Fibroblast of the conjunctiva (primary cell): ENCODE measurements at regions not wholly inside any gene's neighbourhood (a gene's known extent, or its start where the extent isn't known, plus 50 kb on each side); places are given as distances from the start of the nearest gene placed in this dataset.

Experiments used
- DNase-seq: peaks from one replicate; pipeline ENCODE4 v3.0.0-alpha.2; 2010; ENCODE audit warnings: low read depth

DNA sequence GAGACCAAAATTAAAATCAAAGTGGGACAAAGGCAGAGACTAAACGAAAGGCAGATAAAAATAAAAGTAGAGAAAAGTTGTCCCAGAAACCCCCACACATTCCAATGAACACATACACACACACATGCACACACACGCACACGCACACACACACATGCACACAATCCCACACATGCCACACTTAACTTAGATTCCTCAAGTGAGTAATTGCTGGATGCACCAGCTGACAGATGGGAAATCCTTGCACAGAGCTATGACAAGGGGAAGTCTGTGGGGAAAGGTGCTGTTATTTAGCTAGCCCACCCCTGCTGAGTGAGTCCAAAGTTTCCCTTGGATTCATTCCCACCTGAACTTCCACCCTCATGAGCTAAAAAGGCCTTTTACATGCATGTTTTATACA is 233.9 kb downstream of the RAB28 start:
- no peak for DNase-seq

DNA sequence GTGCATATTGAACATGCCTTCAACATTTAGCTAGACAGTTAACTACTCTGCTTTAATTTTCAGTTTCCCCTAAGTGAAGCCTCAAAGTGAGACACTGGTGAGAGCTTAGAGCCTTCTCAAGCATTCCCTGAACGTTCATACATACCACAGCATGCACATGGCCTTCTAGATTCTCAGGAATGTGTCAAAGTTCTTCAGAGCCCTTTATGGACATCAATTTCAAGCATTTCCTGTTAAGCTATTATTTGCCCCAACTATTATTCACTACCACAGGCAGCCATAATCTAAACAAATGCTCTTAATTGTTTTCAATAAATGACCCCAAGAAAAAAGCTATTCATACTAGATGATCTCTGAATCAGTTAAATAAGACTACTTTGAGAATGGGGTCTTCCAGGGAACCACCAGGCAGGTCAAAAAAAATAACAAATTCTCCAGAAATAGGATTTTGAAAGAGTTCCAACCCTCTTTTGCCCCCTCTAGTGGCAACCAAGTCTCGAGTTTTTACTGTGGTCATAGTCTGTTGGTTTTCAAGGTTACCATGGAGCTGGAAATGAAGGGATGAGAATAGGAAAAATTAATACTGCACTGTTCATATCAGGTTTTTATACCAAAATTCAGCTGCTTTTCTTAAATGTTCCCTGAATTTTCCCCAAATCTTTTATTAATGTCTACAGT is 235.4 kb downstream of the RAB28 start:
- DNase-seq: no peak

DNA sequence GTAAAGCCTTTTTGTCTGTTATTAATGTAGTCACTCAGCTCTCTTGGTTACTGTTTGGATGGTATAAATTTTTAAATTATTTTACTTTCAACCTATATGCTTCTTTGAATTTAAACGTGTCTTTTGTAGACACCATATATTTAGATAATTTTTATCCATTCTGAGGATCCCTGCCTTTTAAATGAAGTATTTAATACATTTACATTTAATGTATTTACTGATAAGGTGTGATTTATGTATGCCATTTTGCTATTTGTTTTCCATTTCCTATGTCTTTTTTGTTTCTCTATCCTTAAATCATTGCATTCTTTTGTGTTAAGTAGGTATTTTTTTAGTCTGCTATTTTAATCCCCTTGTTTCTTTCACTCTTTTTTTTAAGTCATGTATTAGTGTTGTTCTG is 238.0 kb downstream of the RAB28 start:
- no peak for DNase-seq

DNA sequence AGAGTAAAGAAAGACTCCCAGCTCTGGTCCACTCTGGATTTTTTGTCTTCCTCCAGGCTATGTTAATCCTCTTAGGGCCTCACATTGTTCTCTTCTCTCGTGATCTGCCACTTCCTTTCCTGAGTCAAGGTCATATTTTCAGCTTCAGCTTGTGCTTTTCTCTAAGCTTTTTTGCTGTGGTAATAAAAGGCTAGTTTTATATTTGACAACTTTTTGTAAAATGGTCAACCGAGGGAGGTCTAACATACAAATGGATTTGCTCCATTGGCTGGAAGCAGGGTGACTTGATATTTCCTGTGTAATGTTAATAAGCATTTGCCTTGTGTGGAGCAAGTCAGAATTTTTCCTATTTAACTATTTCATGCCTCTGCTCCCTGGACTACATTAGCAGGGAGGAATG is 239.7 kb downstream of the RAB28 start:
- no peak for DNase-seq

DNA sequence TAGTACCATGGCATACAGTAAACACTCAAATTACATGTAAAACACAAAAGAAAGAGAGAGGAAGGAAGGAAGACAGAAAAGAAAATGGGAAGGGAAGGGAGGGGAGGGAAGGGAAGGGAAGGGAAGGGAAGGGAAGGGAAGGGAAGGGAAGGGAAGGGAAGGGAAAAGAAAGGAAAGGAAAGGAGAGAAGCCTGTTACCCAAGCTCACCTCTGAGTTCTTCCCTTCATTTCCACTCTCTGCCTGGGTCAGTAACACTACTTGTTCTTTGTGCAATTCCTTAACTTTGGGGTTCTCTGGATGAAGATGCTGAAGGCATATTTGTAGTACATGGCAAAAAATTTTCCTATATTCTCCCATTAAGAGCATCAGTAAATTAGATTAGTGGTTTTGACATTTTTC is 241.0 kb downstream of the RAB28 start:
- no peak for DNase-seq

DNA sequence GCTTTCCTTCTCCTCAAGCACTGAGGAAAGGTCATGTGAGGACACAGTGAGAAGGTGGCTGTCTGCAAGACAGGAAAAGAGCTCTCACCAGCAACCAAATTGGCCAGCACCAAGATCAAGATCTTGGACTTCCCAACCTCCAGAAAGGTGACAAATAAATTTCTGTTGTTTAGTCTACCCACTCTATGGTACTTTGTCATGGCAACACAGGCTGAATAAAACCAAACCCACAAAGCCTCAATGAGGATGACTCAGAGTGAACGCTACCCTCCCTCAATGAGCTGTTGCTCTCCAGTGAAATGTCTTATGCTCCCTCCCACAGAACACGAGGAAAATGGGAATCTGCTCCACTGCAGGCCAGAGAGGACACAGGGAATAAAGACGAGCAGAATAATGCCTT is 244.1 kb downstream of the RAB28 start:
- no peak for DNase-seq

DNA sequence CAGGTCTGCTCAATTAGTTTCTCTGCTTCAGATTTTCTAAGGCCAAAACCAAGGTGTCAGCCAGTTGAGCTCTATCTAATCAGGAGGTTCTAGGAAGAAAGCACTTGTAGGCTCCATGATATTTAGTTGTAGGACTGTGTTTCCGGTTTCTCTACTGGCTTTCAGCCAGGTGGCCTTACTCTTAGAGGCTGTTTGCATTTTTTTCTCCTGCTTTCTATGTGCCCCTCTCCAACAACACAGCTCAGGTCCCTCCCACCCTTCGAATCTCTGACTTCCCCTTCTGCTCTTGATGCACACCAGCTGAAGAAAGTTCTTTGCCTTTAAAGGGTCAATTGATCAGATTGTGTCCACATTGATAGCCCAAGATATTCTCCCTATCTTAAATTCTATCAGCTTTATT is 245.2 kb downstream of the RAB28 start:
- no peak for DNase-seq

DNA sequence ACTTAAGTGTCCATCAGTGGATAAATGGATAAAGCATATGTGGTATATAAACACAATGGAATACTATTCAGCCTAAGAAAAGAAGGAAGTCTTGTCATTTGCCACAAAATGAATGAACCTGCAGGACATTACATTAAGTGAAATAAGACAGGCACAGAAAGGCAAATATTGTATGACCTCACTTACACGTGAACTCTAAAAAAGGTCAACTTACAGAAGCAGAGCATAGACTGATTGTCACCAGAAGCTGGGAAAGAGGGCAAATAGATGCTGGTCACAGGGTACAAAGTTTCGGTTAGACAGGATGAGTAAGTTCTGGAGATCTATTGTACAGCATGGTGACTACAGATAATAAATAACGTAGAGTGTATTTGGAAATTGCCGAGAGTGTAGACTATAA is 247.7 kb downstream of the RAB28 start:
- no peak for DNase-seq

DNA sequence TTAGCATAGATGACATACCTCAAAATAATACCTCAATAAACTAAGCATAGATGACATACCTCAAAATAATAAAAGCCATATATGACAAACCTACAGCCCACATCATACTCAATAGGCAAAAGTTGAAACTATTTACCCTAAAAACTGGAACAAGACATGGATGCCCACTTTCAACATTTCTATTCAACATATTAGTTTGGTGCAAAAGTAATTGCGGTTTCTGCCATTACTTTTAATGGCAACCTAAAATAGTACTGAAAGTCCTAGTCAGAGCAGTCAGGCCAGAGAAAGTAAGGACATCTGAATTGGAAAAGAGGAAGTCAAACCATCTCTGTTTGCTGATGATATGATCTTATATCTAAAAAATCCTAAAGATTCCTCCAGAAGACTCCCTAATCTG is 250.4 kb downstream of the RAB28 start:
- no peak for DNase-seq

DNA sequence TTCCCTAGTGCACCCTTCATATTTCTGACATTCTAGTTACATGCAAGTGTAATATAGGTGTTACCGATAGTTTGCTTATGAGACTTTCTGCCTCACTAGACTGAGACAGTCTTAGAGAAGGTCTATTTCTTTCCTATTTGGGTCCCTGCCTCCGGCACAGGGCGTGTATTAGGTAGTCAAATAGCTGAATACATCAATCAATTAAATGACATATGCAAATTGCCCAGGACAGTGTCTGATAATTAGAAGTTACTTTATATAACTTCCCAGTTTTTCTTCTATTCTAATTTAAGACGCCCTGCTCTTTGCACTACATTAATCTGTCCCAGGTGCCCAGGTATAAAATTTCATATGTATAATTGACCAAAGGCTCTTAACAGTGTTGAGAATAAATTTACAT is 264.2 kb downstream of the RAB28 start:
- DNase-seq: no peak

DNA sequence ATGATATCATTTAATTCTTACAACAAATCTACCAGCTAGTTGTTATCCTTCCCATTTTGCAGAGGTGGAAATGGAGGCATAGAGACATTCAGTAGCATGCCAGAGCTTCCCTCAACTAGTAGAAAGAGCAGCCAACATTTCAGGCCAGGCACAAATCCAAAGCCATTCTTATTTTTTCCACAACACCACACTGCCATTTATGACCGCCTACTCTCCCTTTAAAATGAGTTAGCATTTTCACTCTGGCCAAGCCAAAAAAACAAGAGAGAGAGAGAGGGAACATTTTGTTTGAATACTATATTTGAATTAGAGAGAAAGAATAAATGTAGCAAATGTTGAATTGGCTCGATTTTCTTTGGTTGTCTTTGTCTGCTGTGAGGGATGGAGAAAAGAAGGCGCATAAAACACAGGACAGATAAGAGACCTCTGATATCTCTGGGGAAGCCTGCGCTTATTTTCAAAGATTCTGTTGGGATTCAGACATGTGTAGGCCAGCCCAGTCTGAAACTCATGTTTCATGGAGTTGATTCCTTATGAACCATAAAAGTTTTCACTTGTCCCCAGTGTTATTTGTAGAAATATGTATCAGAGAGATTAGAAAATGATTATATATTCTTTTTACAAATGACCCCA is 265.7 kb downstream of the RAB28 start:
- no peak for DNase-seq

DNA sequence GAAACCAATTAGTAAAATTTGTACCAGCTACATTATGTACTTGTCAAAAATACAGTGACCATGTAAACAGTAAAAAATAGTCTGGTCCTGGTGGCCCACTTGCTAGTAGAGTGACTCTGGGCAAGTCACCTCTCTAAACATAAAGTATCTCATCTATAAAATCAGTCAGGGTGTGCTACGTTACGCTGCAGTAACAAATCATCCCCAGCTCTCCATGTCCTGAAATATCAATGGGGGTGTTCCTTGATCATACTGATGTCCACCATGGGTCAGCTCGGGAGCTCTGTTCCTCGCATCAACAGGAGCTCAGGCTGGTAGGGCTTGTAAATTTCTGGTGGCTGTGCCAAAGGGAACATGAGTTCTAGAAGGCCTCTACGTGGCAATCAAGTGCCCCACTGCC is 268.6 kb downstream of the RAB28 start:
- DNase-seq: no peak

DNA sequence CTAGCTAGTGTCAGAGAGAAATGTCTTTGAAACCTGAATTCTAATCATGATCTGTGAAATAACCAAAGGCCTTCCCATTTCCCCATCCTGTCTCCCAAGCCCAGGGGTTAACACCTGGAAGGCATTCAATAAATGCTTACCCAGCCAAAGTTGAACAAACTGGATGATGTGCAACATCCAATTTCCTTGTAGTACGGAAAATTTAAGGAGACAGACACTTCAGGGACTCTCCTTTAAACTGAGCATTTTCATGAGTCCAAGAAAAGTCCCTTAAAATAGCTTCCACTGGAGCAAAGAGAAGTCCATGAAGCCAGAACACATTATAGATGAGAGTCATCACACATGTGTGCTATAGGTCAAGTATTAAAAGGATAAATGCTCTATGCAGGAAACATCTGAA is 271.2 kb downstream of the RAB28 start:
- no peak for DNase-seq

DNA sequence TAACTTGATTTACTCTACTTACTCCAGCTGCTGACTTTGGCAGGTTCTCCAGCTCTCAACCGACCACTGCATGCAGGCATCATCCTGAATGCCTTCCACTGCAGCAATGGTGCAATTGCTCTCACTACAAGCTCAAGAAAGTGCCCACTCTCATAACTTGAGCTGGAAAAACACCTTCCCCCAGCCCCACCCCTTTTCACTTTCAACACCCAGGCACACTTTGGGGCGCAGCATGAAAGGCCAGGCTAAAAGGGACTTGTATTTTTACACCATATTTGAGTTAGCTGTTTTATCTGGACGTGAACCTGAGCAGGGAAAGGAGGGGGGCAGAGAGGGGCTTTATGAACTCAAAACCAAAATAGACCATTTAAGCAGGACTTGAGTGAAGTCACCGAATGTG is 274.5 kb downstream of the RAB28 start:
- no peak for DNase-seq

DNA sequence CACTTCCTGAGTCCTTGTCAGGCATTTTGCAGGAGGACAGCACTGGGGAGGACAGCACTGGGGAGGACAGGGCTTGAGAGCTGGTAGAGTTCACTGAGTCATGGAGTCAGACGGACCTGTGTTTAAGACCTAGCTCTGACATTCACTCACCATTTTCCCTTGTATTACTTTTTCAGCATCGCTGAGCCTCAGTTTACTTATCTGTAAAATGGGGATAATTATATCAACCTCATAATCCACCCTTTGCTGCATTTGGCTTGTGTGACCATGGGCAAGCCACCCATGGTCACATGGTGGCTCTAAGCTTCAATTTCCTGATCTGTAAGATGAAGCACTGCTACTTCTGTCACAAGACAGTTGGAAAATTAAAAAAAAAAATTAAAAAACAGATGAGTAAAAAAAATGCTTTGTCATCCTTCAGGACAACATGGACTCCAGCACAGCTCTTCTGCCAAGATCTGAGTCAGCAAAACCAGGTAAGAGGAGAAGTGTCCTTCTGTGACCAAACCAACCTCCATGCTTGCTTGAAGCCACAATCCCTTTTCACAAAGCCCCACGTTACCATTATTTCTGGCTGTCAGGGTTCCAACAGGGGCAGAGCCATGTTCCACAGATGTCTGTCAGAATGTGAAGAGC is 275.5 kb downstream of the RAB28 start:
- no peak for DNase-seq

DNA sequence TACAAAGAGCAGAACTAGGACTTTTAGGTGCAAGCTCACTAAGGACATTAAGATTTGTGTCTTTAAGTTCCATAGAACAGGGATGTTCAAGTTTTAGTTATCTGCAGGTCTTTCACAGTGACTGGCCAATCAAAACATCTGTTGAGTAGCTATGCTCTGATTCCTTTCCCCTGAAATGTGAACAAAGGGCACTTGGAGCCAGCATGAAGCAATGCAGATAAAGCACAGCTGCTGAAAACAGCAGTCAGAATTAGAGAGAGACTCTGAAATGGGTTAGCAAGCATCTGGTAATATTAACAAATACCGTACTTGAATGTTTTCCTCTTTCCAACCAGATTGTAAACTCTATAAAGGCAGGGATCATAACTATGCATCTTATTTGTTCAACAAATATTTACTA is 276.9 kb downstream of the RAB28 start:
- DNase-seq: no peak

DNA sequence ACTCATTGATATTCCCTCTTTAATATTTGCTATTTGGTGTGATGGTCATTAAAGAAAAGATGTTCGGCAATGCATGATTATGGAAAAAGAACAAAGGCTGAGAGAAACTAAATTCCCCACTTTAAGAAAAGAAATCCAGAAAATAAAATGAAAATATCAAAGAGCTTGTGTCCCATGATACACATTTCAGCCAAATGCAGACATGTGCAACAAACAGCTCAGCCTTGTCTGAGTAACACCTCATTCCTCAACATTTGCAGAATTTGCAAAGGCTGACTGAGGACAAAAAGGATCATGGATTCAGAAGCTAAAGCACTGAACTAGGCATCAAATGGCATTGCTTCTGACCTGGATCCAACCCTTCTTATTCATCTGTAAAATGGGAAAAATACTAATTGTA is 281.0 kb downstream of the RAB28 start:
- DNase-seq: no peak

DNA sequence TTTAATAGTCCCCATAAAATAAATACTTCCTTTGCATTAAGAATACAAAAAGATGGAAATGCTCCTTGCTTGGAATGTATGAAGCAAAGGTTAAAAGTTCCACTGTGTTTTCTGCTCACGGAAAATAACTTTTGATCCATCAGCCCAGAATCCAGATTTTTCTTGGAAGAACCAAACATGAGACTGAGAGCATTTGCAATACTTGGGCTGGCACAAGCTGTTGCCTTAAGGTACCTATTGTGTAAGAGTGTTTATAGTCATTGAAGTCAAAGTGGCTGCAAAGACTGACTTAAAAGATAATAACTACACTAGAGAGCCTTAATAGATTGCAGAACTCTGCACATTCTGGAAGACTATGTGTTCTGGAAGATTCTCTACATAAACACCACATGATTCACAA is 281.4 kb downstream of the RAB28 start:
- no peak for DNase-seq

DNA sequence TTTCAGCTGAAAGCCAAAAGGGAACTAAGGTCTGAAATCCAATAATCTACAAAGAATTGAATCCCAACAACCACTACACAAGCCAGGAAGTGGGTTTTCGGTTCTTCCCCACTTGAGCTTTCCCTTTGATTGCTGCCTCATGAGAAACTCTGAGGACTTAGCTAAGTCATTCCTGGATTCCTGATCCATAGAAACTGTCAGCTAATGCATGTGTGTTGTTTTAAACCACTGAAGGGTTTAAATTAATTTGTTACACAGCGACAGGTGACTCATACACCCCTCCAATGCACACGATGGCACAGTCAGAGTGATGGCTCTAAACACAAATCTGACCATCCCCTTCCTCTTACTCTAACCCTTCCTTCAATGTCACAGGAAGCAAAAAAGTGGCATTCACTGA is 282.9 kb downstream of the RAB28 start:
- DNase-seq: no peak

DNA sequence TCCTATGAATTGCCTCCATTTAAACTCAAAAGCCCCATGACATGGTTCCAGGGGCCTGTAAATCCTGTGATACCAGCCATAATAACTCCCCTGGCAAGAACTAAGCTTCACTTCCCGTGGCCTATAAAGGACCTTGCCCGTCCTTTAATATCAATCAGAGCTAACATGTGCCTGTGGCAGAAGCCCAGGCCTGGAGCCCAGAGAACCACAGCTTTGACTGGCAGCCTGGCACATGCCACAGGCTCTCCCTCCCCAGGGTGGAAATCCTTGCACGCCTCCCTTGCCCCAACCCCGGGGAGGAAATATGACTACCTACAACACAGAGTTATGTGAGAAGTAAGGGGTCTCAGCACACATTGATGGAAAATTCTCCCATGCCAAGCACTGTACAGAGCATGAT is 287.4 kb downstream of the RAB28 start:
- no peak for DNase-seq

DNA sequence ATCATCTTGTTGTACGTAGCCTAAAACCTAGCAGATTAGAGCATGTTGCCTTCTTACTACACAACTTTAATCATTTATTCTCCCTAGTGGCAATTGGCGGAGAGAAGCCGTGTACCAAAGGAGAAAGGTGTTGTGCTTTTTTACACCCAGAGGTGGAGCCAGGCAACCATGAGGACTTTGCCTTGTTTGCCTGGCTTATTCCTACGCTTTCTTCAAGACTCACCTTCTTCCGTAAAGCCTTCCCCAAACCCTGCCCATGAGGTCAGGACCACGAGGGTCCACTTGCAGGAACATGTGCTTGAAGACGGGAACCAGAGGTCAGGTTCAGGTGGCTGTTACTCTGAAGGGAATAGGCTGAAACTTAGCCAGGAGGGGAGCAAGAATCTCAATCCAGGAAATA is 290.5 kb downstream of the RAB28 start:
- DNase-seq: no peak

DNA sequence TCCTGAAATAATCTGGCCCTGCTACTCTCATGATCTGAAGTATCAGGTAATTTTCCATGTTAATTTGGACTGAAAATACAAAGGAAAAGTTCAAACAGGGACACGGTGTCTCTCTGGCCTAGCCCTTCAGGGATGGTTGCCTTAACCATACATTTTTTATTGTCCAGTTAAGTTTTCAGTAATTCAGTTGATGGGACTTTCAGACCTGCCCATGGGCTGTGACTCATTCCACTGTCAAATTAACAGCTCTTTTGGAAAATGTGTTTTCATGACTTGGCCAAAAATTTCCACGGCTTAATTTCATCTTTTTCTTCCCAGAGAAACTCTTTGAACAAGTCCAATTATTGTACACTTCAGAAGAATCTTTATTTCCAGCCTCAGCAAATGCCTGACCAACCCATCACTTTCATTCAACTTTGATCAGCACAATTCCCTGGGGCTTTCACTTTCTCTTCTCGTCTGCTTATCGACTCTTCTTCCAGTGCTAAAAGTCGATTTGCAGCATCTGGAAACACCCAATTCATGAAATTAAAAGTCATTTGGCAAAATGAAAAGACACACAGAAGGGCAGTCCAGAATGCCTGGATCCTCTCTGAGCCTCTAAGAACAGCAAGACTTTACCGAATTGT is 293.9 kb downstream of the RAB28 start:
- no peak for DNase-seq

DNA sequence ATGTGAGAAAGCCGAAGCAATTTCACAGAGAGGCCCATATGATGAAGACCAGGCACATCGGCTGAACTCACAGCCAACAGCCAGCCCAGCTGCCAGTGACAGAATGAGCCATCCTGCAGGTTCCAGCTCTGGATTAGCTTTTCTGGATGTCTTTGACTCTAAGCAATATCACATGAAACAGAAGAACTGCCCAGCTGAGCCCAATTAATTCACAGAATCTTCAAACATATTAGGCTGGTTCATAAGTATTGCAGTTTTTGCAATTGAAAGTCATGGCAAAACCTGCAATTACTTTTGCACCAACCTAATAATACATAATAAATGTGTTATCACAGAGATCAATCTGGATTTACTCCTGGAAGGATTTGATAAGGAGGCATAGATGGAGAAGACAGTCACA is 299.9 kb downstream of the RAB28 start:
- DNase-seq: no peak
